HL-60 (cell line): ENCODE measurements at regions not wholly inside any gene's neighbourhood (a gene's known extent, or its start where the extent isn't known, plus 50 kb on each side); places are given as distances from the start of the nearest gene placed in this dataset.

Experiments used
- DNase-seq, 2 experiments: peaks; one replicate each; pipeline ENCODE4 v3.0.0-alpha.2; 2010 to 2020; ENCODE audit warnings: low read depth in 1 of 2, low spot score in 1 of 2
- H3K27ac ChIP-seq: fragments of 250-450 bp; sonication (Bioruptor Pico); replicated peaks from 2 replicates; pipeline ENCODE4 v1.5.1; 2020; ENCODE audit warnings: mild to moderate bottlenecking, moderate library complexity
- H3K27me3 ChIP-seq: fragments of 250-450 bp; sonication (Bioruptor Pico); 2 replicates; pipeline ENCODE4 v1.5.1; 2021; ENCODE audit warnings: mild to moderate bottlenecking, moderate library complexity; ENCODE audit not compliant: insufficient read depth, poor library complexity, severe bottlenecking
- H3K4me3 ChIP-seq: replicated peaks from 2 replicates; pipeline ENCODE4 v1.5.1; 2011; ENCODE audit warnings: mild to moderate bottlenecking, control low read depth, low read length; ENCODE audit not compliant: insufficient read depth
- GABPA ChIP-seq: IDR thresholded peaks from 2 replicates; pipeline ENCODE4 v1.6.1; 2012; ENCODE audit warnings: low read depth
- POLR2AphosphoS5 ChIP-seq: IDR thresholded peaks from 2 replicates; pipeline ENCODE4 v1.6.1; 2012; ENCODE audit warnings: low read depth
- SPI1 ChIP-seq: IDR thresholded peaks from 2 replicates; pipeline ENCODE4 v1.6.1; 2012; ENCODE audit warnings: low read depth, mild to moderate bottlenecking, borderline replicate concordance
- TF ChIP-seq, protein P1 (sequence below): IDR thresholded peaks from 2 replicates; pipeline ENCODE4 v1.6.1; 2012; ENCODE audit warnings: low read depth; ENCODE audit not compliant: insufficient replicate concordance
- TF ChIP-seq, protein P2 (sequence below): IDR thresholded peaks from one replicate; pipeline ENCODE4 v1.5.1; 2011; ENCODE audit warnings: low read length, control low read depth, inconsistent platforms; ENCODE audit not compliant: insufficient read depth

DNA sequence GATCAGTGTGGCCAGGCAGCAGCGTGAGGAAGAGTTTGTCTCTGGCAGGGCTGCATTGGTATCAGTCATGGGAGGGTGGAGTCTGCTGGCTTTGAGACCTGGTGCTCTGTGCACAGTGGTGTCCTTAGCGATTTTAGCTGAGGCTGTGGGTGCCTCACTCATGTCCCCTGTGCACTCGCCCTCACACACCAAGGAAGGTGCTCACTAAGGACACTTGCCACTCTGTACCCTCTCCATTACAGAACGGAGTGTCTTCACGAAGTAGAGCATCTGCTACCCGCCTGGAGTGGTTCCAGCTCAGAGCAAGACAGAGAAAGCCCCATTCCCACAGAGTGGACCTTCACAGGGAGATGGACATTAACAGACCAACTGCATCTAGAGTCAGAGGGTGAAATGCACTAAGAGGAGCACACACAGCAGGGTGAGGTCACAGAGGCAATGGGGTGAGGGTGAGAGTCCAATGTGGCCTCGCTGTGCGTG, 117.9 kb downstream of the MATN1 start:
- H3K27me3 ChIP-seq, result no peaks in the 10 kb centered on the region
- TF ChIP-seq GABPA (no peak), POLR2AphosphoS5 (no peak), SPI1 (no peak)
- TF ChIP-seq, protein P1, sequence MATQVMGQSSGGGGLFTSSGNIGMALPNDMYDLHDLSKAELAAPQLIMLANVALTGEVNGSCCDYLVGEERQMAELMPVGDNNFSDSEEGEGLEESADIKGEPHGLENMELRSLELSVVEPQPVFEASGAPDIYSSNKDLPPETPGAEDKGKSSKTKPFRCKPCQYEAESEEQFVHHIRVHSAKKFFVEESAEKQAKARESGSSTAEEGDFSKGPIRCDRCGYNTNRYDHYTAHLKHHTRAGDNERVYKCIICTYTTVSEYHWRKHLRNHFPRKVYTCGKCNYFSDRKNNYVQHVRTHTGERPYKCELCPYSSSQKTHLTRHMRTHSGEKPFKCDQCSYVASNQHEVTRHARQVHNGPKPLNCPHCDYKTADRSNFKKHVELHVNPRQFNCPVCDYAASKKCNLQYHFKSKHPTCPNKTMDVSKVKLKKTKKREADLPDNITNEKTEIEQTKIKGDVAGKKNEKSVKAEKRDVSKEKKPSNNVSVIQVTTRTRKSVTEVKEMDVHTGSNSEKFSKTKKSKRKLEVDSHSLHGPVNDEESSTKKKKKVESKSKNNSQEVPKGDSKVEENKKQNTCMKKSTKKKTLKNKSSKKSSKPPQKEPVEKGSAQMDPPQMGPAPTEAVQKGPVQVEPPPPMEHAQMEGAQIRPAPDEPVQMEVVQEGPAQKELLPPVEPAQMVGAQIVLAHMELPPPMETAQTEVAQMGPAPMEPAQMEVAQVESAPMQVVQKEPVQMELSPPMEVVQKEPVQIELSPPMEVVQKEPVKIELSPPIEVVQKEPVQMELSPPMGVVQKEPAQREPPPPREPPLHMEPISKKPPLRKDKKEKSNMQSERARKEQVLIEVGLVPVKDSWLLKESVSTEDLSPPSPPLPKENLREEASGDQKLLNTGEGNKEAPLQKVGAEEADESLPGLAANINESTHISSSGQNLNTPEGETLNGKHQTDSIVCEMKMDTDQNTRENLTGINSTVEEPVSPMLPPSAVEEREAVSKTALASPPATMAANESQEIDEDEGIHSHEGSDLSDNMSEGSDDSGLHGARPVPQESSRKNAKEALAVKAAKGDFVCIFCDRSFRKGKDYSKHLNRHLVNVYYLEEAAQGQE, result no peak
- TF ChIP-seq, protein P2, sequence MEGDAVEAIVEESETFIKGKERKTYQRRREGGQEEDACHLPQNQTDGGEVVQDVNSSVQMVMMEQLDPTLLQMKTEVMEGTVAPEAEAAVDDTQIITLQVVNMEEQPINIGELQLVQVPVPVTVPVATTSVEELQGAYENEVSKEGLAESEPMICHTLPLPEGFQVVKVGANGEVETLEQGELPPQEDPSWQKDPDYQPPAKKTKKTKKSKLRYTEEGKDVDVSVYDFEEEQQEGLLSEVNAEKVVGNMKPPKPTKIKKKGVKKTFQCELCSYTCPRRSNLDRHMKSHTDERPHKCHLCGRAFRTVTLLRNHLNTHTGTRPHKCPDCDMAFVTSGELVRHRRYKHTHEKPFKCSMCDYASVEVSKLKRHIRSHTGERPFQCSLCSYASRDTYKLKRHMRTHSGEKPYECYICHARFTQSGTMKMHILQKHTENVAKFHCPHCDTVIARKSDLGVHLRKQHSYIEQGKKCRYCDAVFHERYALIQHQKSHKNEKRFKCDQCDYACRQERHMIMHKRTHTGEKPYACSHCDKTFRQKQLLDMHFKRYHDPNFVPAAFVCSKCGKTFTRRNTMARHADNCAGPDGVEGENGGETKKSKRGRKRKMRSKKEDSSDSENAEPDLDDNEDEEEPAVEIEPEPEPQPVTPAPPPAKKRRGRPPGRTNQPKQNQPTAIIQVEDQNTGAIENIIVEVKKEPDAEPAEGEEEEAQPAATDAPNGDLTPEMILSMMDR, result no peak
- no peak for DNase-seq
- H3K27ac ChIP-seq, result no peak overlapping the region
- no peak overlapping the region for H3K4me3 ChIP-seq

DNA sequence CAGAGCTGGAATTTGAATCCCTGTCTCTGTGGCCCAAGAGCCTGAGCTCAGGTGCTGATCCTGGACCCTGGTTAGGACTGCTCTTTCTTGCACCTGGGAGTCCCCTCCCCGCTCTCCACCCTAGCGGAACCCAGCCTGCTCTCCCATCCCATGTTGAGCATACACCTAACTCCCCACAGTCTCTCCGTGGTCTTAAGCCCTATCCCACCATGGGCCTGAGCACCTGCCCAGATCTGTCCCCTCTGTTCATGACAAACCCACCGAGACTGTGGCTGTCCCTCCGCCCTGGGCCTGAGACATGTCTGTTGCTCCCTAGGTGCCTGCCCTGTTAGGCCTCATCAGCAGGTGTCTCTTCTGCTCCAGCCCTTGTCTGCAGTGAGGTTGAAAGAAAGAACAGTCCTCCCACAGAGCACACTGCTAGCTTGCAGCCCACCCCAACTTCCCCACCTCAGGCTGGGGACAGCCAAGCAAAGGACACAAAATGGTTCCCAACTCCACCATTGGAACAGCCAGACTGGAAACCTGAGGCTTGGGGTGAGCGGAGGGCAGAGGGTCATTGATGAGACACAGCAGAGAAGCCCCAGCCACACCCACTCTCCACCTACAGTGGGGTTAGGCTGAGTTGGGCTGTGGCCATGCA, 118.5 kb downstream of the MATN1 start:
- no peak overlapping the region for H3K4me3 ChIP-seq
- H3K27ac ChIP-seq, result no peak overlapping the region
- H3K27me3 ChIP-seq, result no peaks in the 10 kb centered on the region
- no peak for DNase-seq
- no peak for TF ChIP-seq GABPA
- TF ChIP-seq, protein P1, result no peak

DNA sequence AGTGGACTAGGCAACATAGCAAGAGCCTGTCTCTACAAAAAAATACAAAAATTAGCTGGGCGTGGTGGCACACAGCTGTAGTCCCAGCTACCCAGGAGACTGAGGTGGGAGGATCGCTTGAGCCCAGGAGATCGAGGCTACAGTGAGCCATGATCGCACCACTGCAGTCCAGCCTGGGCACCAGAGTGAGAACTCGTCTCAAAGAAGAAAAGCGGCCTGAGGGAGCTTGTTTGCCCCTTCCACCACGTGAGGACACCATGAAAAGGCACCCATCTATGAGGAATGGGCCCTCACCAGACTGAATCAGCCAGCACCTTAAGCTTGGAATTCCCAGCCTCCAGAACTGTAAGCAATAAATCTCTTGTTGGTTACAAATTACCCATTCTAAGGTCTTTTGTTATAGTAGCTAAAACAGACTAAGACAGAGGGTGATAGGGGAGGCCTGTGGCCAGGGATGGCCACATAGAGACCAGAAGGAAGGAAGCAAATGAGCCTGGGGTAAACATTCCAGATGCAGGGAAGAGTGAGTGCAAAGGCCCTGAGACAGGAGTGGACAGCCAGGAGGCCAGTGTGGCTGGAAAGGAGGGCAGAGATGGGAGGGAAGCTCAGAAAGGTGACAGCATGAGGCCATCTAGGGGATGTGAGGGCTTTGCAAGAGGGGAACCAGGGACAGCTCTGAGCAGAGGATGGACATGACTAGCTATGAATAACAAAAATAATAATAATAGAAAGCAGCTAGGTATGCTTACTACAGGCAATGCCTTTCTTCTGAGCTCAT, 120.1 kb downstream of the MATN1 start:
- DNase-seq, result no peak
- TF ChIP-seq POLR2AphosphoS5 (no peak), SPI1 (no peak)
- TF ChIP-seq, protein P1, result no peak
- TF ChIP-seq, protein P2, result no peak
- no peaks in the 10 kb centered on the region for H3K27me3 ChIP-seq

More for the DNA sequence above, 120.1 kb downstream of the MATN1 start:
- Histone ChIP-seq H3K27ac (no peak overlapping the region), H3K4me3 (no peak overlapping the region)
